ENCODE measurements at regions not wholly inside any gene's neighbourhood (a gene's known extent, or its start where the extent isn't known, plus 50 kb on each side); places are given as distances from the start of the nearest gene placed in this dataset.

DNA sequence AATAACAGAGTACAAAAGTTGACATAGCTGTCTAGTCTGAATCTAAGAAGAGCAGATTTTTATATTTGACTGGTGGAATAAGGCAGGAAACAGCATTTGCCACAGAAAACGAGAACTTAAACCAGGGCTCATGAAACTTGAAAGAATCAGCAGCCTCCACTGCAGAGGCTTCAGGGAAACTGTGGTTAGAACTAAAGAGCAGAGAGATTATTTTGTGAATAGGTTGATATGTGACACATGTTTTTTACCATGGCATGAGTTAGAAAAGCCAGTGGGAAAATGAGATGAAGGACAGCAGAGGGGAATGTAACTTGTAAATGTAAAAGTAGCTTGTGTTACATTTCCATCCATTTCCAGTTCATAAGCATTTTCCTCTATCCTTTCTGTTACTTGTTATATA lies 63.7 kb upstream of the CAMK2D start:
- TF ChIP-seq CTCF (IDR thresholded peaks at IDR 0.05) (no peak), POLR2A (IDR thresholded peaks at IDR 0.05) (no peak), POLR2AphosphoS5 (IDR thresholded peaks at IDR 0.05) (no peak), EP300 (IDR thresholded peaks at IDR 0.05) (no peak)

Data from gastroesophageal sphincter (tissue), 3 donors.